GM18508 (cell line): ENCODE measurements at regions not wholly inside any gene's neighbourhood (a gene's known extent, or its start where the extent isn't known, plus 50 kb on each side); places are given as distances from the start of the nearest gene placed in this dataset.
"Not testable (repeated sequence)": the region's sequence is repeated elsewhere in the genome, so short reads cannot be mapped to it uniquely, and the experiment has no call there.

ENCODE experiments used
- ATAC-seq: cut with Tn5 transposase; IDR thresholded peaks from one replicate; pipeline ENCODE4 v1.9.1; 2021; ENCODE audit warnings: moderate number of reproducible peaks; ENCODE audit not compliant: insufficient read depth, unreplicated experiment

- ATAC-seq, result no peak
Observed at GRCh38 chr13:50731400-50731799, 112.1 kb downstream of the DLEU7 start.

DNA sequence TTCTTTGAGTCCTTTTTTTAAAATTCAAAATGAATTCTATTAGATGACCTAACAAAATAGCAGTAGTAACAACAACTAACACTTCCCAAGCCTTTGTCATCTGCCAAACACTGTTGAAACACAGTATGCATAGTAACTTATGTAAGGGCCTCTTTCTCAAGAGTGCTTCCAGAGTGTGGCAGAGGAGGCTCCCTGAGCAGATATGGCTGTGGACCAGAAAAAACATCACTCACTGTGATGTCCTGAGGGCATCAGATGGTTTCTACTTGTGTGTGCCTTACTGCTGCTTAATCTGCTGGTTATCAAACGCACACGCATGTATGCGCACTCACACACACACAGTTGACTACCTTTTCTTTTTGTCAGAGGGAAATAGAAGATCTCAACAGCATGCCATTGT is 110.8 kb downstream of the DLEU7 start:
- no peak for ATAC-seq

DNA sequence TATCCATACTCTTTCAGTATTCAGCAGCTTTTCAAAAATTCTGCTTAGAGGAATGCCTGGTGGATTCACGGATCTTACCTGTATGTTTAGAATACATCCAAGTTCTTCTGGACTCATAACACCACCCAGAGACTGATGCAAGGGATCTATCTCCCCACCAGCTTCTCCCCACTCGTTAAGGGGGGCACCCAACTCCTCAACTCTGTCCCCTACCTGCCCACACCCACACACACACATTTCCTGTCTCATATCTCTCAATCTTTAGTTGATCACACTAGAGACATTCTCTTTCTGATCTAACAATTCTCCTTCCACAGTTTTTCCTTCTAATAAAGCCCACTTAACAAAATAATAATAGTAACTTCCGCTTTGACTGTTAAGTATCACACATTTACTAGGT is 110.1 kb downstream of the DLEU7 start:
- no peak for ATAC-seq

DNA sequence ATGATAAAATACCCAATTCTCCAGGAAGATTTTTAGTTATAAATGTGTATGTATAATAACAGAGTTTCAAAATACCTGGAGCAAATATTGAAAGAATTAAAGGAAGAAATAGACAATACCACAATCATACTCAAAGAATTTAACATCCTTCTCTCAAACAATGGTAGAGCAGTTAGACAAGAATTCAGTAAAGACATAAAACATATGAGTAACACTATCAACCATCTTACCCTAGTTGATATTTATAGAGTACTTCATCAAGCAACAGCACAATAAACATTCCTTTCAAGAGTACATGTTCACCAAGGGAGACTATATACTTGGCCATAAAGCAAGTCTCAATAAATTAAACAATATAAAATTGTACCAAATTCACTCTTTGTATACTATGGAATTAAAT is 108.4 kb downstream of the DLEU7 start:
- no peak for ATAC-seq

GRCh38 chr13:50740052-50740741 is 103.3 kb downstream of the DLEU7 start:
- no peak for ATAC-seq

- no peak for ATAC-seq
Observed at GRCh38 chr13:50742353-50742752, 101.1 kb downstream of the DLEU7 start.

GRCh38 chr13:50742968-50743367 is 100.5 kb downstream of the DLEU7 start:
- ATAC-seq, result no peak

DNA sequence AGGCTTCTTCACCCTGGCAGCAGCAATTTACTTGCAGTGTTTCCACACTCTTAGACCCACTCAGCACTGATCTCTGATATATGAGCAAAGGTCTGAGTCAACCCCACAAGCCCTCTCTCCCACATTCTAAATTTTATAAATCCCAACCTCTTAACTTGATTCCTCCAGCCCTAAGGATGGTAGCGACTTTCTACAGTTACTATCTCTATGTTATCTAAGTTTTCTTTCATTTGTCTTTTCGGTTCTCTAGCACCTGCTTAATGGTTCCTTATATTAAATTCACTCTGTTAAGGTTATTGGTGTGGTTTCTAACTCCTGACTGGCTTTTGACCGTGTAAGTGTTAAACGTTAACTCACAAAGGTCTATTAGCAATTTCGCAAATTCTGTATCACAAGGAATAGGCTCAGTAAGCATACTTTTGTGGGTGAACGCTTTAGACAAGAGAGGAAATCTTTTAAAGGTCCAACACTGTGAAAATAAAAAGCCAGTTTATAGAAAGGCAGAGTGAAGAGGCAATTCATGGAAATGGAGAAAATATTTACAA is 99.3 kb downstream of the DLEU7 start:
- no peak for ATAC-seq

GRCh38 chr13:50745542-50746115 is 97.9 kb downstream of the DLEU7 start:
- ATAC-seq, result no peak

- no peak for ATAC-seq
Observed at GRCh38 chr13:50747737-50748350, 95.6 kb downstream of the DLEU7 start.

DNA sequence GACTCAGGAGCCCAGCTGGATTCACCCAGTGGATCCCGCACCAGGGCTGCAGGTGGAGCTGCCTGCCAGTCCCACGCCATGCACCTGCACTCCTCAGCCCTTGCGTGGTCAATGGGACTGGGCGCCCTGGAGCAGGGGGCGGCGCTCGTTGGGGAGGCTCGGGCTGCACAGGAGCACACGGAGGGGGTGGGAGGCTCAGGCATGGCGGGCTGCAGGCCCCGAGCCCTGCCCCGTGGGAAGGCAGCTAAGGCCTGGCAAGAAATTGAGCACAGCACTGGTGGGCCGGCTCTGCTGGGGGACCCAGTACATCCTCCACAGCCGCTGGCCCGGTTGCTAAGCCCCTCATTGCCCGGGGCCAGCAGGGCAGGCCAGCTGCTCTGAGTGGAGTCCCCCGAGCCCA is 90.3 kb downstream of the DLEU7 start:
- ATAC-seq, result not testable (repeated sequence)

- not testable (repeated sequence) for ATAC-seq
Observed at GRCh38 chr13:50755862-50756685, 87.4 kb downstream of the DLEU7 start.

- ATAC-seq, result no peak
Observed at GRCh38 chr13:50757008-50757407, 86.5 kb downstream of the DLEU7 start.

- ATAC-seq, result no peak
Observed at GRCh38 chr13:50758796-50759195, 84.7 kb downstream of the DLEU7 start.

- no peak for ATAC-seq
Observed at GRCh38 chr13:50760751-50761150, 82.7 kb downstream of the DLEU7 start.

DNA sequence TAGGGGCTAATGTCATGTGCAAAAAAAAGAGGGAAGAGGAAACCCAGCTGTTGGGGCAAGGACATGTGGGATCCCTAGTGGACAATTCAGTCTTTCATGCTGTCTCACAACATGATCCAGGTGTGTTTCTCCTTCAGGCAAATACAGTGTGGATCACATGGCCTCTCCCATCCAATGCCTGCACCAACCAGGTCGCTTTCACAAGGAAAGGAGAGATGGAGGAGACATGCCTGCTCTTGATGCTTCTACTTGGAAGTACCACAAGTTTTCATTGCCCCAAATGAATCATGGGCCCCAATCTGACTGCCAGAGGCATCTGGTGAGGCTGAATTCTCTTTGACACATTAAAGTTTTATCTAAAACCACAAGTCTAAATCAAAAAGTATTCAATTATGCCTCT is 82.1 kb downstream of the DLEU7 start:
- no peak for ATAC-seq

DNA sequence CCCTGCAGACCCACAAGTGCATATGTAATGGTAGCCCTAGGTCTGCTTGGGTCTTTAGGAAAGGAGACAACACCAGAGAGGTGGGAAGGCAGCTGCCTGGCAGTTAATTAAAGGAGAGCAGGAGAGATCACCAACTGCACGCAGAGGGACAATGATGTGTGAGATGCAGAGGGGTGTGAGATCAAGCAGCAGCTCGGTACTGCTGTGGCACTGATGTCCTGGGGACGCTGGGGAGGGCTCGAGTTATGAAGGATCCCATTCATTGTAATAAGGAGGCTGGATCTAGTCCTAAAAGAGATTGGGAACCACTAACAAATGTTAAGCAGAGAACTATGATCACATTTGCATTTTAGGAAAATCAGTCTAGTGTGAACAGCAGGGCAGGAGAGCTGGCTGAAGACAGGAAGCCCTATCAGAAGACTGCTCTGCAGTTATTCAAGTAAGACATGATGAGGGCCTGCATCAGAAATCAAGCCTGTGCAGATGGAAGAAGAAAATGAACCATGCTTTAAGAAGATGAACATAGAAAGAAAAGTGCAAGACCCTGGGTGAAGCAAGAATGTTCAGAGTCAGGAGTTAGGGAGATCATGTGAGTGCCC is 80.4 kb downstream of the DLEU7 start:
- no peak for ATAC-seq

GRCh38 chr13:50766013-50766412 is 77.5 kb downstream of the DLEU7 start:
- ATAC-seq, result no peak

- ATAC-seq, result no peak
Observed at GRCh38 chr13:50766695-50767094, 76.8 kb downstream of the DLEU7 start.

DNA sequence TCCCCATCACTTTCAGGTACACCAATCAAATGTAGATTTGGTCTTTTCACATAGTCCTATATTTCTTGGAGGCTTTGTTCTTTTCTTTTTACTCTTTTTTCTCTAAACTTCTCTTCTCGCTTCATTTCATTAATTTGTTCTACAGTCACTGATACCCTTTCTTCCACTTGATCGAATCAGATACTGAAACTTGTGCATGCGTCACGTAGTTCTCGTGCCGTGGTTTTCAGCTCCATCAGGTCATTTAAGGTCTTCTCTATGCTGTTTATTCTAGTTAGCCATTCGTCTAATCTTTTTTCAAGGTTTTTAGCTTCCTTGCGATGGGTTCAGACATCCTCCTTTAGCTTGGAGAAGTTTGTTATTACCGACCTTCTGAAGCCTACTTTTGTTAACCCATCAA is 70.6 kb downstream of the DLEU7 start:
- not testable (repeated sequence) for ATAC-seq
